ENCODE measurements at regions not wholly inside any gene's neighbourhood (a gene's known extent, or its start where the extent isn't known, plus 50 kb on each side); places are given as distances from the start of the nearest gene placed in this dataset.

DNA sequence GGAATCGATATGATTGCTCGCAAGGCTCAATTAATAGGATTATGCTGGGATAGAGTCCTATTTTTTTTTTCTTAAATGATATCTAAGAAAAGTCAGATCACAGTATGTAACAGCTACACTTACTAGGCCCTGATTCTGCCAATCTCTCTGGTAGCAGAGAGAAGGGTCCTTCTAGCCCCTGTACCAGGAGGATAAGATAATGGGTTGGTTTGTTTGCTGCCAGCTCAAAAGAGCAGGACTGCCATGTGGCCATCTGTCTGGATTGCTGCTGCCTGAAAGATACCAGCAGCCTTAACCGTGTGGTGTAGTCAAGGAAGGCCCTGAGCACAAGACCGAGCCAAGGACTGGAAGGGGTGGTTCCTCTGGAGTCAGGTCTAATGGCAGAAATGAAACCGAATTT, 236.4 kb downstream of the KLF13 start:
- no peaks in the 10 kb centered on the region for H3K4me1 ChIP-seq (replicated peaks in 1 of 2)
- H3K4me3 ChIP-seq = no peak overlapping the region
- H3K27ac ChIP-seq = no peak overlapping the region
- in situ Hi-C loops (cut with MboI; ENCODE audit: low pct_unique_long_range_greater_than_20kb in 2 of 9, low sequenced_read_pairs in 9 of 9, unreplicated experiment in 9 of 9) = no loop called here
- 60 to 100% (median 90%) methylated on average over 1 to 2 of the region's 5 CpGs; no CpG with 5 or more reads in 3 of the 10 experiments for WGBS, 10 experiments
- ATAC-seq (replicated peaks in 6 of 8) = no peak

- H3K27ac ChIP-seq = no peak overlapping the region
- 80 to 100% (median 95%) methylated on average over 1 to 2 of the region's 3 CpGs; no CpG with 5 or more reads in 6 of the 10 experiments for WGBS, 10 experiments
- in situ Hi-C loops (cut with MboI; ENCODE audit: low pct_unique_long_range_greater_than_20kb in 2 of 9, low sequenced_read_pairs in 9 of 9, unreplicated experiment in 9 of 9) = no loop called here
- ATAC-seq (replicated peaks in 6 of 8) = peak in 3 of 8 experiments; percentile 32 to 71 (median 57)
- no peak overlapping the region for H3K4me3 ChIP-seq
- no peaks in the 10 kb centered on the region for H3K4me1 ChIP-seq (replicated peaks in 1 of 2)
These were observed 236.8 kb downstream of the KLF13 start for GRCh38 chr15:31563421-31563820.

GRCh38 chr15:31567861-31568260, 241.2 kb downstream of the KLF13 start:
- Histone ChIP-seq H3K4me3 (no peak overlapping the region), H3K27ac (no peak overlapping the region), H3K4me1 (replicated peaks in 1 of 2) (no peaks in the 10 kb centered on the region)
- no peak for ATAC-seq (replicated peaks in 6 of 8)
- no CpG with 5 or more reads among the region's 2 CpGs for WGBS, 10 experiments
- in situ Hi-C loops (cut with MboI; ENCODE audit: low pct_unique_long_range_greater_than_20kb in 2 of 9, low sequenced_read_pairs in 9 of 9, unreplicated experiment in 9 of 9) = no loop called here

GRCh38 chr15:31569836-31570235, 243.2 kb downstream of the KLF13 start:
- in situ Hi-C loops (cut with MboI; ENCODE audit: low pct_unique_long_range_greater_than_20kb in 2 of 9, low sequenced_read_pairs in 9 of 9, unreplicated experiment in 9 of 9) = no loop called here
- WGBS, 10 experiments = 44 to 91% (median 81%) methylated on average over 2 to 15 of the region's 17 CpGs; no CpG with 5 or more reads in 3 of the 10 experiments
- no peak for ATAC-seq (replicated peaks in 6 of 8)
- Histone ChIP-seq H3K4me1 (replicated peaks in 1 of 2) (no peaks in the 10 kb centered on the region), H3K27ac (no peak overlapping the region), H3K4me3 (no peak overlapping the region)

- Histone ChIP-seq H3K4me3 (no peak overlapping the region), H3K4me1 (replicated peaks in 1 of 2) (no peaks in the 10 kb centered on the region), H3K27ac (no peak overlapping the region)
- 20 to 100% (median 90%) methylated on average over 1 to 7 of the region's 11 CpGs; no CpG with 5 or more reads in 4 of the 10 experiments for WGBS, 10 experiments
- no peak for ATAC-seq (replicated peaks in 6 of 8)
- in situ Hi-C loops (cut with MboI; ENCODE audit: low pct_unique_long_range_greater_than_20kb in 2 of 9, low sequenced_read_pairs in 9 of 9, unreplicated experiment in 9 of 9) = no loop called here
These were observed 244.0 kb downstream of the KLF13 start for GRCh38 chr15:31570591-31570990.

GRCh38 chr15:31571676-31572075, 245.0 kb downstream of the KLF13 start:
- H3K4me1 ChIP-seq (replicated peaks in 1 of 2) = no peaks in the 10 kb centered on the region
- WGBS, 10 experiments = 0 to 93% (median 83%) methylated on average over 1 to 3 of the region's 3 CpGs; no CpG with 5 or more reads in 1 of the 10 experiments
- no peak overlapping the region for H3K4me3 ChIP-seq
- no peak overlapping the region for H3K27ac ChIP-seq
- in situ Hi-C loops (cut with MboI; ENCODE audit: low pct_unique_long_range_greater_than_20kb in 2 of 9, low sequenced_read_pairs in 9 of 9, unreplicated experiment in 9 of 9) = no loop called here
- peak in 2 of 8 experiments; percentile 32 to 56 for ATAC-seq (replicated peaks in 6 of 8)

GRCh38 chr15:31573759-31574158, 247.1 kb downstream of the KLF13 start:
- ATAC-seq (replicated peaks in 6 of 8) = no peak
- Histone ChIP-seq H3K4me1 (replicated peaks in 1 of 2) (no peaks in the 10 kb centered on the region), H3K4me3 (no peak overlapping the region), H3K27ac (no peak overlapping the region)
- 70 to 100% (median 92%) methylated on average over 1 to 3 of the region's 3 CpGs; no CpG with 5 or more reads in 1 of the 10 experiments for WGBS, 10 experiments
- in situ Hi-C loops (cut with MboI; ENCODE audit: low pct_unique_long_range_greater_than_20kb in 2 of 9, low sequenced_read_pairs in 9 of 9, unreplicated experiment in 9 of 9) = no loop called here

DNA sequence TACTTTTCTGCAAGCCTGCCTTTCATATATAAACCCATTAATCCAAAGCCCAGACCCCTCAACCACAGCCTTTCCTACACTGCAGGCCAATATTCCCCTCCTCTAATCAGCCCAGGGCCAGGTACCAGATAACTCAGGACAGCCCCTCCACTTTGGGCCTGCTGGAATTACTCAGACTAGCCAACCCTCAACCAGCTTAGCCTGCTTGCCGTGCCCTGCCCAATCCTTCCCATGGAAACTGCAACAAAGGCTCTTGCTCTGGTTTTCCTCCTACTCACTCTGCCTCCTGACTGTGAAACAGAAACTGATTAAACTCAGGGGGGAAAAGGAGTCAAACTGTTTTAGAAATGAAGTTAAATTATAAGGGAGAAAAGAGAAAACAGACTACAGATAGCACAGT, 248.1 kb downstream of the KLF13 start:
- H3K4me1 ChIP-seq (replicated peaks in 1 of 2) = no peaks in the 10 kb centered on the region
- WGBS, 10 experiments = 0 to 83% (median 42%) methylated on average over 1 of the region's 1 CpG; no CpG with 5 or more reads in 6 of the 10 experiments
- H3K27ac ChIP-seq = no peak overlapping the region
- in situ Hi-C loops (cut with MboI; ENCODE audit: low pct_unique_long_range_greater_than_20kb in 2 of 9, low sequenced_read_pairs in 9 of 9, unreplicated experiment in 9 of 9) = no loop called here
- peak in 6 of 8 experiments; percentile 22 to 85 (median 56) for ATAC-seq (replicated peaks in 6 of 8)
- no peak overlapping the region for H3K4me3 ChIP-seq

- 0 to 71% (median 50%) methylated on average over 1 to 5 of the region's 5 CpGs; no CpG with 5 or more reads in 1 of the 10 experiments for WGBS, 10 experiments
- no peak overlapping the region for H3K4me3 ChIP-seq
- no peak overlapping the region for H3K27ac ChIP-seq
- no peaks in the 10 kb centered on the region for H3K4me1 ChIP-seq (replicated peaks in 1 of 2)
- ATAC-seq (replicated peaks in 6 of 8) = no peak
- in situ Hi-C loops (cut with MboI; ENCODE audit: low pct_unique_long_range_greater_than_20kb in 2 of 9, low sequenced_read_pairs in 9 of 9, unreplicated experiment in 9 of 9) = no loop called here
These were observed 250.5 kb downstream of the KLF13 start for GRCh38 chr15:31577108-31577507.

- WGBS, 10 experiments = 10 to 97% (median 76%) methylated on average over 1 to 4 of the region's 4 CpGs; no CpG with 5 or more reads in 3 of the 10 experiments
- H3K4me3 ChIP-seq = no peak overlapping the region
- no peak overlapping the region for H3K27ac ChIP-seq
- in situ Hi-C loops (cut with MboI; ENCODE audit: low pct_unique_long_range_greater_than_20kb in 2 of 9, low sequenced_read_pairs in 9 of 9, unreplicated experiment in 9 of 9) = no loop called here
- ATAC-seq (replicated peaks in 6 of 8) = peak in 3 of 8 experiments; percentile 76 to 93 (median 84)
- H3K4me1 ChIP-seq (replicated peaks in 1 of 2) = no peaks in the 10 kb centered on the region
These were observed 252.6 kb downstream of the KLF13 start for GRCh38 chr15:31579282-31579681.

DNA sequence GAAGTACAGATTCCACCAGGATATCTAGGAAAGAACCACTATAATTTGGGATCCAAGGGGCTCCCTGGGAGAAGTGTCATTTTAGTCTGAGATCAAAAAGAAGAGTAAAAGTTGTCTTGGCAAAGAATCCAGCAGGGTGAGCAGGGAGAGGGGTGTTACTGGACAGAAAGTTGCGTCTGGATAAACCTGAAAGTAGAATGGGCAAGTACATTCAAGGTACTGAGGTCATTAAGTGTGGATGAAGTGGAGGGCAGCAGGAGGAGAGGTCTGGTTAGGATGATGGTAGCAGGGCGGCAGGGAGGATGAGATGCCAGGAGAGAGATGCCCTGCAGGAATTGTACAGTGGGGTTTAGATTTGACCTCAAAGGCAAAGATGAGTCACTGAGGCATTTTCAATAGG, 253.3 kb downstream of the KLF13 start:
- Histone ChIP-seq H3K4me1 (replicated peaks in 1 of 2) (no peaks in the 10 kb centered on the region), H3K4me3 (no peak overlapping the region), H3K27ac (no peak overlapping the region)
- WGBS, 10 experiments = 31 to 100% (median 91%) methylated on average over 1 to 2 of the region's 2 CpGs; no CpG with 5 or more reads in 4 of the 10 experiments
- in situ Hi-C loops (cut with MboI; ENCODE audit: low pct_unique_long_range_greater_than_20kb in 2 of 9, low sequenced_read_pairs in 9 of 9, unreplicated experiment in 9 of 9) = no loop called here
- no peak for ATAC-seq (replicated peaks in 6 of 8)

DNA sequence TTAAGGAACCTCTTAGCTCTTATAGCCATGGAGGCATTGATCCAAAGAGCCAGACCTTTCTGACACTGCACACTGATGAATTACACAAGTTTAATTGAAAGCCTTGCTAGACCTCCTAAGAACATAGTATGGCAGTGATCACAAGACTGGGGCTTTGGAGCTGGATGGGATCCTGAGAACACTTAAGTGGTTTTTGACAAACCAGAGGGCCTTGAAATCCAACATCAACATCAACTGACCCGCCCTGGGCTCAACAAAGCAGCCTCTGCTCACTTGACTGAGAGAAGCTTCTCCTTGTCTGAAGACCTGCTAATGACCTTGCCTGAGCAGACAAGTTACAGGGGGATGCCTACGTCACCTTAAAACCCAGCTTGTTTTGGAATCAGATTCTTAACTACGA, 257.6 kb downstream of the KLF13 start:
- Histone ChIP-seq H3K27ac (no peak overlapping the region), H3K4me3 (no peak overlapping the region), H3K4me1 (replicated peaks in 1 of 2) (no peaks in the 10 kb centered on the region)
- in situ Hi-C loops (cut with MboI; ENCODE audit: low pct_unique_long_range_greater_than_20kb in 2 of 9, low sequenced_read_pairs in 9 of 9, unreplicated experiment in 9 of 9) = no loop called here
- ATAC-seq (replicated peaks in 6 of 8) = no peak
- 0 to 100% (median 64%) methylated on average over 1 to 3 of the region's 3 CpGs; no CpG with 5 or more reads in 4 of the 10 experiments for WGBS, 10 experiments

DNA sequence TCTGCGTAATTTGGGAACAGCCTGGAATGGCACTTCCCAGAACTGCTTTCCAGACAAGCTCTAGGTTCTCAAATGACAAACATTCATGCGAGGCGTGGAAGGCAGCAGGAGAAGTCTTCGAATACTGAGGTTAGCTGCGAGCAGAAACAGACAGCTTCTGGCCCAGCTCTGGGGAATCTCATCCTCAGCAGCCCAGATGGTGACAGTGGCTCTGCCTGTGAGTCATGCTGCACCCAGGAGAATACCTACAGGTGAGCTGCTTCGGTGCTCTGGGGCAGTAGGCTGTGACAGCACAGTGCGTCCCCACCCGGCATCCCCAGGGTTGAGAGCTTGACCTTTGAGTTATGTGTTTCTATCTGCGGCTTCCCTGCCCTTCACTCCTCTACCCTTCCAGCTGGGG, 258.6 kb downstream of the KLF13 start:
- Histone ChIP-seq H3K4me3 (no peak overlapping the region), H3K27ac (no peak overlapping the region), H3K4me1 (replicated peaks in 1 of 2) (no peaks in the 10 kb centered on the region)
- in situ Hi-C loops (cut with MboI; ENCODE audit: low pct_unique_long_range_greater_than_20kb in 2 of 9, low sequenced_read_pairs in 9 of 9, unreplicated experiment in 9 of 9) = no loop called here
- peak in 2 of 8 experiments; percentile 20 to 50 for ATAC-seq (replicated peaks in 6 of 8)
- 0 to 100% (median 63%) methylated on average over 1 to 5 of the region's 9 CpGs; no CpG with 5 or more reads in 4 of the 10 experiments for WGBS, 10 experiments

DNA sequence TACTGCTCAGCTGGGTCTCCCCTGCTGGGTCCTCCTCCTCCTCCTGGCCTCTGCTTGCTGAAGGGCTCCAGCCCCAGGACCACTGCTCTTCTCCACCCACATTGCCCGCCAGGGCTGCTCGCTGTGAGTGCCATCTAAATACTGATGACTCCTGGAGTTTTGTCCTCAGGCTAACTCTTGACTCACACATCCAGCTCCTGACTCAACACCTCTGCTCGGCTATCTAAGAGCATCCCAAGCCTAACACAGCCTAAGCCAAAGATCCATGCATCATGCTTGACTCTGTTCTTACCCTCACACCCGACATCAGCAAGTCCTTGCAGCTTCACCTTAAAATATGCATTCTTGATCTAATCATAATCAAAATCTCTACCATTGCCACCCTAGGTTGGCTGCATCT, 260.2 kb downstream of the KLF13 start:
- no peaks in the 10 kb centered on the region for H3K4me1 ChIP-seq (replicated peaks in 1 of 2)
- WGBS, 10 experiments = 0 to 96% (median 80%) methylated on average over 2 to 3 of the region's 4 CpGs; no CpG with 5 or more reads in 5 of the 10 experiments
- no peak overlapping the region for H3K27ac ChIP-seq
- no peak overlapping the region for H3K4me3 ChIP-seq
- in situ Hi-C loops (cut with MboI; ENCODE audit: low pct_unique_long_range_greater_than_20kb in 2 of 9, low sequenced_read_pairs in 9 of 9, unreplicated experiment in 9 of 9) = no loop called here
- no peak for ATAC-seq (replicated peaks in 6 of 8)

Data from motor neuron (in vitro differentiated cells).